ENCODE measurements at regions not wholly inside any gene's neighbourhood (a gene's known extent, or its start where the extent isn't known, plus 50 kb on each side); places are given as distances from the start of the nearest gene placed in this dataset.
"Not testable (repeated sequence)": the region's sequence is repeated elsewhere in the genome, so short reads cannot be mapped to it uniquely, and the experiment has no call there.

GRCh38 chr4:75189711-75190335 lies 256.9 kb downstream of the PARM1 start:
- DNase-seq (ENCODE audit: low read depth), result no peak

- DNase-seq (ENCODE audit: low read depth), result no peak
These were observed 248.2 kb downstream of the PARM1 start for GRCh38 chr4:75180790-75181776.

GRCh38 chr4:75180217-75180616 lies 247.3 kb downstream of the PARM1 start:
- no peak for DNase-seq (ENCODE audit: low read depth)

GRCh38 chr4:75179510-75179909 lies 246.6 kb downstream of the PARM1 start:
- DNase-seq (ENCODE audit: low read depth), result no peak

- DNase-seq (ENCODE audit: low read depth), result no peak
These were observed 239.6 kb downstream of the PARM1 start for GRCh38 chr4:75172551-75172950.

- DNase-seq (ENCODE audit: low read depth), result no peak
These were observed 236.5 kb downstream of the PARM1 start for GRCh38 chr4:75169427-75169826.

GRCh38 chr4:75169020-75169419 lies 236.1 kb downstream of the PARM1 start:
- no peak for DNase-seq (ENCODE audit: low read depth)

- DNase-seq (ENCODE audit: low read depth), result no peak
These were observed 235.6 kb downstream of the PARM1 start for GRCh38 chr4:75168548-75168947.

- DNase-seq (ENCODE audit: low read depth), result not testable (repeated sequence)
These were observed 232.2 kb downstream of the PARM1 start for GRCh38 chr4:75165100-75165499.

- DNase-seq (ENCODE audit: low read depth), result no peak
These were observed 225.5 kb downstream of the PARM1 start for GRCh38 chr4:75158451-75158850.

- no peak for DNase-seq (ENCODE audit: low read depth)
These were observed 222.1 kb downstream of the PARM1 start for GRCh38 chr4:75154994-75155393.

GRCh38 chr4:75146223-75146622 lies 213.3 kb downstream of the PARM1 start:
- no peak for DNase-seq (ENCODE audit: low read depth)

GRCh38 chr4:75144475-75144874 lies 211.6 kb downstream of the PARM1 start:
- DNase-seq (ENCODE audit: low read depth), result no peak

GRCh38 chr4:75142850-75143249 lies 209.9 kb downstream of the PARM1 start:
- DNase-seq (ENCODE audit: low read depth), result peak; percentile 63

GRCh38 chr4:75142382-75142781 lies 209.5 kb downstream of the PARM1 start:
- peak; percentile 24 for DNase-seq (ENCODE audit: low read depth)

GRCh38 chr4:75141162-75141561 lies 208.2 kb downstream of the PARM1 start:
- DNase-seq (ENCODE audit: low read depth), result peak; percentile 11

- DNase-seq (ENCODE audit: low read depth), result no peak
These were observed 204.4 kb downstream of the PARM1 start for GRCh38 chr4:75137302-75137701.

GRCh38 chr4:75135068-75135825 lies 202.3 kb downstream of the PARM1 start:
- DNase-seq (ENCODE audit: low read depth), result no peak

GRCh38 chr4:75126870-75127269 lies 194.0 kb downstream of the PARM1 start:
- DNase-seq (ENCODE audit: low read depth), result not testable (repeated sequence)

GRCh38 chr4:75126058-75126457 lies 193.1 kb downstream of the PARM1 start:
- DNase-seq (ENCODE audit: low read depth), result no peak

GRCh38 chr4:75122424-75123014 lies 189.6 kb downstream of the PARM1 start:
- DNase-seq (ENCODE audit: low read depth), result no peak
